ENCODE measurements at regions not wholly inside any gene's neighbourhood (a gene's known extent, or its start where the extent isn't known, plus 50 kb on each side); places are given as distances from the start of the nearest gene placed in this dataset.
"Not testable (repeated sequence)": the region's sequence is repeated elsewhere in the genome, so short reads cannot be mapped to it uniquely, and the experiment has no call there.

DNA sequence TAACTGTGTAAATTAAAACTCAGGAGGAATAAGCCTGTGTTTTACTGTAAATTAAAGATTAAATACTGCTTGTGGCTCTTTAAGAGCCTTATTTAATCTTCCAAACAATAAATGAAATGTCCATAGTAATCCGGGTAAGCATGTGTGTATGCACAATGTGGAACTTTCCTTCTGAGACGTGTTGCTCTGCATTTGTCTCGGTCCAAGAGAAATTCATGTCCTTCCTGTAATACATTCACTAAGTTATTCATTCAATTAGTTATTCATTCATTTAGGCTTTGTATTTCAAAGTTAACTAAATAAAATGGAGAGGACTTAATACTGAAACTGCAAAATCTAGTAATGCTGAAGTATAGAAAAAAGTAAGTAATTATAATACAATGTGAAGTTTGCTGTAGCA lies 2728.8 kb downstream of the PCDH7 start:
- no peak for DNase-seq

GRCh38 chr4:33453436-33453835 lies 2733.3 kb downstream of the PCDH7 start:
- no peak for DNase-seq

- DNase-seq, result no peak
These were observed 2733.7 kb downstream of the PCDH7 start for GRCh38 chr4:33453916-33454315.

DNA sequence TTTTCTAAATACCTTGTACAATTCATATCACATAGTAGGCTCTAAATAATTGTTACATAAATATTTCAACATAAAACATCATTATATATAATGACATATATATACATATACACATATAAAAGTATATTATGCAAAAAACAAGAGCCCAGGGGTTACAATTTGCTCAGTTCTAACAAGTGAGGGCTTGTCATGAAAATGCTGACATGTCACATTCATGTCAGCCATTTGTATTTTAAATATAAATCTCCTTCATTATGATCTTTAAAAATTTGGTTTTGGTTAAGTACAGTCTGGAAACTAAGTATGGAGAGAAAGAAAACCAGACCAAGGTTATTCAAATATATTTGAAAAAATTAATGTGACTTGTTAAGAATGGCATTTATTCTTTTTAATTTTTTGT lies 2745.4 kb downstream of the PCDH7 start:
- no peak for DNase-seq

DNA sequence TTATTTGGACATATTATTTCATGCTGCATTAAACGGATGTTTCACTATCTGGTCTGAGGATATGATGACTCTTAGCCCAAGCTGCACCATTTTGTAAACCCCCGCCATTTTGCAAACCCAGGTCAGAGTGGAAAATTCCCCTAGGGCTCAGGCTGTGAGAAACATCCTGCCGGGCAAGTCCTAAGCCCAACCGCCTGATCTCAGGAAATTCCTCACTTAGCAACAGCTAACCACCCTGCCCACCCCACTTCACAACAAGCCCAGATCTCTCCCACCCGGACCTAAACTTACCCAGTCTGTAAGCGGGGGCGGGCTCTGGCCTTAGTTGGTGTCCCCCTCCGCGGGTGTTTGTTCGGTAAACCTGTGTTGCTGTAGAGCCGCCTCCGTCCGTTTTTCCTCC lies 2747.1 kb downstream of the PCDH7 start:
- no peak for DNase-seq

DNA sequence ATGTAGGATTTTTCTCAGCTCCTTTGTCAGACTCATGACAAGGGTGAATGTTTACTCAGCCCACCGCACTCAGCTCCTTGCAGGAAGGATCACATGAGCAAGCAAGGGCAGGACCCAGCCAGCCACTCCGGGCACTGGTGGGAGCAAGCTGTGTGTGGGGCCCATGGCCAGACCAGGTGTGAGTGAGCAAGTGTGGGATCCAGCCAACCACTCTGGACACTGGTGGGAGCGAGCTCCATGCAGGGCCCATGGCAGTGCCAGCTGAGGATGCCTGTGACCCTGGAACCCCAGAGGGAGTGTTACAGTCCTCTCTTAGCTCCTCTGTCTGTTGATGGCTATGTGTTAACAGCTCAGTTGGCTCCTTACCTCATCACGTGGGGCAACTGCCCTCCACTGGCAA lies 2750.6 kb downstream of the PCDH7 start:
- DNase-seq, result no peak

- DNase-seq, result no peak
These were observed 2757.5 kb downstream of the PCDH7 start for GRCh38 chr4:33477715-33478114.

GRCh38 chr4:33482773-33483172 lies 2761.5 kb downstream of the ARAP2 start:
- DNase-seq, result no peak

DNA sequence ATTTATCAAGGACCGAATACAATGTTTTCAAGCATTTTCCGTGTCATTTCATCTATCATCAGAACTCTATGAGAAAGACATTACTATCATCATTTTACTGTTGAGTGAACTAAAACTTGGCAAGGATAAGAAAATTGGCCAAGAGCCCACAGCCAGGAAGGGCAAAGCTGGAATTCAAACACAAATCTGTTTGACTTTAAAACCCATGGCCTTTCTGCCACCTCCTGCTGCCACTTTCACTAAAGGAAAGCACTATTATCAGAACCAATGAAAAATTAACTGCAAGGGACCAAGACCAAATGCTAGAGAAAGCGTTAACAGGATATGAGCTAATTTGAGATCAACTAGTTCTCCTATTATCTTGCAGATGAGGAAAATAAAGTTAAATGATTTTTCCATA lies 2759.2 kb downstream of the ARAP2 start:
- DNase-seq, result no peak

- DNase-seq, result no peak
These were observed 2751.1 kb downstream of the ARAP2 start for GRCh38 chr4:33493231-33493630.

- peak; percentile 74 for DNase-seq
These were observed 2750.2 kb downstream of the ARAP2 start for GRCh38 chr4:33494150-33494549.

GRCh38 chr4:33501587-33501986 lies 2742.7 kb downstream of the ARAP2 start:
- not testable (repeated sequence) for DNase-seq

GRCh38 chr4:33512397-33512796 lies 2731.9 kb downstream of the ARAP2 start:
- DNase-seq, result peak; percentile 87

DNA sequence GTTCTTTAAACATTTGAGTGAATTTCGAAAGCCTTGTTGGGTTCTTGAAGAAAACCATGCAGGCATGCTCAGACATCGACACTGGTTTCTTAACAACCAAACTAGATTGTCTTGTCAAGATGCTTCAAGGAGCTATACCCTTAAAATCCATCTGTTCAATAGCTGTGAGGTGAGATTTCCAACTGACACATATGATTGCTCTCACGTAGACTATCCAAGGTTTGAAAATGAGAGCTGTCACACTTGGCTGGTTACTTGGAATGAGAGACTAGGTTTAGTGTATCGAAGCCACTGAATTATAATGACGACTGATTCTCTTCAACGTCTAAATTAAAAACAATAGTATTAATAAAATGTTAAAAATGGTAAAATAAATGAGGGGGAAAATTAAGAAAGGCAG lies 2725.5 kb downstream of the ARAP2 start:
- no peak for DNase-seq

DNA sequence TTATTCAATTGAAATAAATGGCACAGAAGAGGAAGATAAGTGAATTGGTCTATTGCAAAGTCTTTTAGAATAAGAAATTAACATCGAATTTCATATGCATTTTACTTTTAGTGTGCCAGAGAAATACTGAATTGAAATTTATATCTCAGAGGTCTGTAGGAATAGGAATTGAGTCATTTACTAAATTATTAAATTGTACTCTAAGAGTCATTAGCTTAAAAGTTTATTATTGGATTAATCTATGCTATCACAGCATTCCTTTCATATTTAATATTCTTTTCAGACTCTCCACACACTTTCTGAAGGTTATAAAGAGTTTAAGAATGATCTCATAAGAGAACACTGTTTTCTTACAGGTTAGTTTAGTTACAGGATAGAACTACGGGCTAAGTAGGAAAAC lies 2711.5 kb downstream of the ARAP2 start:
- no peak for DNase-seq

- DNase-seq, result no peak
These were observed 2707.4 kb downstream of the ARAP2 start for GRCh38 chr4:33536898-33537297.

DNA sequence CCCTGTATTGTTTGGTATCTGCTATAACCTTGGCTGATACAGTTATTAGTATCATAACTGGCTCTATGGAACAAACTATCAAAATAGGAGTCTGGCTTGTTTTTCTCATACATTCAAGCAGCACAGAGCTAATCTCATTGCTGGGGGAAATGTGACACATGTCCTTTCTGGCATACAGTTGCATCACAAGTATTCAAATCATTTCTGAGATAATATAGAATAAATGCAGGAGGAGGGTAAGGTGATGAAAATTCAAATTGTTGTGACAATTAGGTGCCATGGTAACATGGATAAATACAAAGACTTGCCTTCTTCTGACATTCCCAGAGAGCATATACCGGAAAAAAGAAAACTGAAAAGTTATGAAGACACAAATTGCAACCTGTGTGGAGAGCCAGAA lies 2706.8 kb downstream of the ARAP2 start:
- DNase-seq, result no peak

DNA sequence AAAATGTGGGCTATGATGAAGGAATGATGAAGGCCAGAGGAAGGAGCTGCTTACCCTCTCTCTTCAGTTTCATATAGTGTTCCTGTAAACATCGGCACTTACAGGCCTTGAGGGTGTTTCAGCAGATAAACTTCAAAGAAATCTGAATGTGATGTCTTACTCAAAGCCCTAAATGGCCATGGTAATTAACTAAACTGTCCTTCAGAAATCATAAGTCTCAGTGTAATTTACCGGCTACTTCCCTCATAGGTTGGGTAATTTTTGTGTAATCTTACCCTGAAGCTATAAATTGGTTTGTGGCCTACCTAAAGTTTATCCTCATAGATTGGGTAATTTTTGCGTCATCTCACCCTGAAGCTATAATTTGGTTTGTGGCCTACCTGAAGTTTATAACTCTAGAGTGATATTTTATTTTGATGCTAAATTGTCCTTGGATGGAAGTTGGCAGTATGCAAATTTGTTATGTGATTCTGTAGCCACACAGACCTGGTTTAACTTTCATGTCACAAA lies 2700.3 kb downstream of the ARAP2 start:
- peak; percentile 18 for DNase-seq

DNA sequence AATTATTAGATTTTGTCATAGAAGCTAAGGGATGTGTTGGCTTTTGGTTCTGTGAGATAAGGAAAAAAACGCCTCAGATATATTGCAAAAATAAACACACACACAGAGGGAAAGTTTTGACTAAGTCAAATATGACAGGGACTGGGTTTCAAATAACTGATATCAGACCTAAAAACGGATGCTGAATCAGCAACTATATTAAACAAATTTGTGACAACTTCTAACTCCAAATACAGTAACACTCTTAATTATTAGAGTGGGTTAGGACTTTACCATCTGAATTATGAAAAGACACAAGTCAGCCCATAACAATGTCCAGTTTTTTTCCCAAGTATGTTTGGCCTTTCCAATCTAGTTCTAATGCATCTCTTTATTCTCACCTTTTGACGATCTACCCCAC lies 2693.1 kb downstream of the ARAP2 start:
- no peak for DNase-seq

DNA sequence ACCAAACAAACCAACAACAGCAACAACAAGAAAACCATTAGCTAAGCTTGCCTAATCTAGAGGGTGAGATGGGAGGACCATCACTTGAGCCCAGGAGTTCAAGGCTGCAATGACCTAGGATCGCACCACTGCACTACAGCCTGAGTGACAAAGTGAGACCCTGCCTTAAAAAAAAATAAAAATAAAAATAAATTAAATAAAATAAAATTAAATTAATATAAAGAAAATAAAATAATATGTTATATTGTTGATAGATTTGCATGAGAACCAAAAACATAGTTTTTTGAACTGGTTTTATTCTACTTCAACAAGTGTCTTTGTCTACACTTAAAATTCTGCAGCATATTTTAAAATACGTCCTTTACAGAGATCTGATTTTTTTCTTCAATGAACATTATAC lies 2683.1 kb downstream of the ARAP2 start:
- no peak for DNase-seq

DNA sequence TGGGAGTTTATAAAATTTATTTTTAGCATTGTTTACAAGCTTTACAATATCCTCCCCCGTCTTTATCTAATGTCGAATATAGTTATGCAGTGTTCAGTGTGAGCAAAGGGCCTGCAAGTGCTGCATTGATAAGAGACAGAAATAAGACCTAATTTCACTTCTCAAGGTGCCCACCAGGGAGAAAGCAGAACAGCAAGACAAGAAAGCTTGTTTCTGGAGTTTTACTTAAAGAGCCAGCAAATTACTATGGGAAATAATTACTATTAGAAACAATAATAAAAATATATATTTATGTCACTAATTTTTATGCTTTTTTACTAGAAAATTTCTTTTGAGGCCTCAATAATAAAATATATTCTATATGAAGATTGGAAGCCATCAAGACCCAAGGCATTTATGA lies 2677.7 kb downstream of the ARAP2 start:
- DNase-seq, result peak; percentile 60

- no peak for DNase-seq
These were observed 2666.5 kb downstream of the ARAP2 start for GRCh38 chr4:33577791-33578190.

- DNase-seq, result no peak
These were observed 2664.4 kb downstream of the ARAP2 start for GRCh38 chr4:33579951-33580350.

DNA sequence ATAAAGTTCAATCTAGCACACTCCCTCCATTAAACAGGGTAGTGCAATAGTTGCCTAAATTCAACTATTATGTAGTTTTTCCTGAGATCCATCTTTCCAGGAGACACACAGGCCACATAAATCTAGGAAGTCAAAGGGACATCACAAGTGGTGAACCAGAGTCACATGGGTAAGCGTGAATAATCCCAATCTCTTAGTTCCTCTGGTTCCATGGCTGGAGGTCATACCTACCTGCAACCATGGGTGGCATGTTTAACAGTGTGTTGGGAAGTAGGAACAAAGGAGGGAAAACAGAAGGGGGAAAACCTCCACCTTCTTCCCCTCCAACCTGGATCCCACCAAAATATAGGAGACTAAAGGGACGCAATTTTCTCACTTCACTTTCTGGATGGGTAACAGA lies 2651.6 kb downstream of the ARAP2 start:
- peak; percentile 25 for DNase-seq

GRCh38 chr4:33606951-33607350 lies 2637.4 kb downstream of the ARAP2 start:
- DNase-seq, result no peak

DNA sequence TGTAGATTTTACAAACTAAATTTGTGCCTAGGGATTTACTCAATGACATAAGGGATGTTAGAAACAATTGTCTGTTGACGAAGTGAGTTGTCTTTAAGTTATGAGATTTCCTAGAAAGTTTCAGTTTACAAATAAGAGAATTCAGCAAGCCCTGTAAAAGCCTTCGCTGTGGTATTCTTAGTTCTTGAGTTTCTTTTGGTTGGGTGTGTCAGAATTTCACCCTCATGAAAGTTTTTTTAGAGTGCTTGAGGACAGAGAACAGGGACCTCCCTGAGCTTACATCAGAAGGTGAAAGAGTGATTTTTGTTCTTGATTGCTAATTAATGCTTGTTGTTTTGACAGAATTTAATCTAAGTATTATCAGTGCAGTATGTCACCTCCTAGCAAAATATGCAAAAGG lies 2628.2 kb downstream of the ARAP2 start:
- DNase-seq, result no peak

All from OCI-M1 (cell line).